ENCODE measurements at regions not wholly inside any gene's neighbourhood (a gene's known extent, or its start where the extent isn't known, plus 50 kb on each side); places are given as distances from the start of the nearest gene placed in this dataset.

GRCh38 chr22:47673557-47673956, 911.1 kb downstream of the TBC1D22A start:
- DNase-seq = no peak

- DNase-seq = no peak
Measured at GRCh38 chr22:47672526-47672925, 910.1 kb downstream of the TBC1D22A start.

- no peak for DNase-seq
Measured at GRCh38 chr22:47665151-47665550, 902.7 kb downstream of the TBC1D22A start.

GRCh38 chr22:47663615-47664605, 901.5 kb downstream of the TBC1D22A start:
- no peak for DNase-seq

- DNase-seq = no peak
Measured at GRCh38 chr22:47659467-47660223, 897.2 kb downstream of the TBC1D22A start.

GRCh38 chr22:47658182-47658581, 895.7 kb downstream of the TBC1D22A start:
- no peak for DNase-seq

- DNase-seq = no peak
Measured at GRCh38 chr22:47657224-47657623, 894.8 kb downstream of the TBC1D22A start.

- no peak for DNase-seq
Measured at GRCh38 chr22:47656806-47657205, 894.4 kb downstream of the TBC1D22A start.

GRCh38 chr22:47655930-47656329, 893.5 kb downstream of the TBC1D22A start:
- DNase-seq = no peak

- no peak for DNase-seq
Measured at GRCh38 chr22:47654922-47655491, 892.6 kb downstream of the TBC1D22A start.

- no peak for DNase-seq
Measured at GRCh38 chr22:47653921-47654320, 891.5 kb downstream of the TBC1D22A start.

- no peak for DNase-seq
Measured at GRCh38 chr22:47651216-47651987, 889.0 kb downstream of the TBC1D22A start.

- DNase-seq = no peak
Measured at GRCh38 chr22:47647720-47648119, 885.3 kb downstream of the TBC1D22A start.

- no peak for DNase-seq
Measured at GRCh38 chr22:47647181-47647580, 884.7 kb downstream of the TBC1D22A start.

- DNase-seq = no peak
Measured at GRCh38 chr22:47645923-47646322, 883.5 kb downstream of the TBC1D22A start.

GRCh38 chr22:47645450-47645914, 883.0 kb downstream of the TBC1D22A start:
- no peak for DNase-seq

- no peak for DNase-seq
Measured at GRCh38 chr22:47634347-47634746, 871.9 kb downstream of the TBC1D22A start.

- DNase-seq = no peak
Measured at GRCh38 chr22:47633111-47633510, 870.7 kb downstream of the TBC1D22A start.

GRCh38 chr22:47632701-47633100, 870.3 kb downstream of the TBC1D22A start:
- DNase-seq = no peak

GRCh38 chr22:47631571-47632102, 869.2 kb downstream of the TBC1D22A start:
- DNase-seq = no peak

- DNase-seq = no peak
Measured at GRCh38 chr22:47630741-47631534, 868.5 kb downstream of the TBC1D22A start.
